ENCODE measurements at regions not wholly inside any gene's neighbourhood (a gene's known extent, or its start where the extent isn't known, plus 50 kb on each side); places are given as distances from the start of the nearest gene placed in this dataset.

- Histone ChIP-seq H3K4me1 (no peaks in the 10 kb centered on the region), H3K9me3 (no peaks in the 10 kb centered on the region), H3K27ac (no peak overlapping the region), H3K36me3 (no peaks in the 10 kb centered on the region), H3K4me3 (no peak overlapping the region), H3K27me3 (no peaks in the 10 kb centered on the region)
- no peak for TF ChIP-seq CTCF (IDR thresholded peaks at IDR 0.05)
- DNase-seq (ENCODE audit: low spot score), result no peak
Measured at GRCh38 chr17:79444198-79444597, 166.7 kb downstream of the RBFOX3 start.

GRCh38 chr17:79443026-79443425, 167.8 kb downstream of the RBFOX3 start:
- Histone ChIP-seq H3K36me3 (no peaks in the 10 kb centered on the region), H3K27me3 (no peaks in the 10 kb centered on the region)
- TF ChIP-seq CTCF (IDR thresholded peaks at IDR 0.05), result no peak

GRCh38 chr17:79441356-79442160, 169.3 kb downstream of the RBFOX3 start:
- H3K27me3 ChIP-seq, result no peaks in the 10 kb centered on the region

More at GRCh38 chr17:79443026-79443425, 167.8 kb downstream of the RBFOX3 start:
- no peaks in the 10 kb centered on the region for H3K4me1 ChIP-seq
- no peak overlapping the region for H3K27ac ChIP-seq
- no peaks in the 10 kb centered on the region for H3K9me3 ChIP-seq
- no peak overlapping the region for H3K4me3 ChIP-seq
- DNase-seq (ENCODE audit: low spot score), result no peak

GRCh38 chr17:79440251-79440650, 170.6 kb downstream of the RBFOX3 start:
- H3K9me3 ChIP-seq, result no peaks in the 10 kb centered on the region
- H3K4me1 ChIP-seq, result no peaks in the 10 kb centered on the region
- no peak for TF ChIP-seq CTCF (IDR thresholded peaks at IDR 0.05)
- DNase-seq (ENCODE audit: low spot score), result no peak
- no peaks in the 10 kb centered on the region for H3K36me3 ChIP-seq
- H3K27ac ChIP-seq, result no peak overlapping the region
- H3K27me3 ChIP-seq, result no peaks in the 10 kb centered on the region
- no peak overlapping the region for H3K4me3 ChIP-seq

More at GRCh38 chr17:79441356-79442160, 169.3 kb downstream of the RBFOX3 start:
- Histone ChIP-seq H3K27ac (no peak overlapping the region), H3K36me3 (no peaks in the 10 kb centered on the region), H3K9me3 (no peaks in the 10 kb centered on the region), H3K4me1 (no peaks in the 10 kb centered on the region), H3K4me3 (no peak overlapping the region)
- TF ChIP-seq CTCF (IDR thresholded peaks at IDR 0.05), result no peak
- DNase-seq (ENCODE audit: low spot score), result no peak

- H3K4me3 ChIP-seq, result no peak overlapping the region
- no peak overlapping the region for H3K27ac ChIP-seq
- no peak for DNase-seq (ENCODE audit: low spot score)
- H3K4me1 ChIP-seq, result no peaks in the 10 kb centered on the region
- TF ChIP-seq CTCF (IDR thresholded peaks at IDR 0.05), result no peak
- no peaks in the 10 kb centered on the region for H3K9me3 ChIP-seq
- H3K27me3 ChIP-seq, result no peaks in the 10 kb centered on the region
- H3K36me3 ChIP-seq, result no peaks in the 10 kb centered on the region
Measured at GRCh38 chr17:79439493-79439892, 171.4 kb downstream of the RBFOX3 start.
